IMR-90 (cell line): ENCODE measurements at regions not wholly inside any gene's neighbourhood (a gene's known extent, or its start where the extent isn't known, plus 50 kb on each side); places are given as distances from the start of the nearest gene placed in this dataset.

Experiments used
- ATAC-seq: fragments of 200-7000 bp; cut with Tn5 transposase; 2 replicates; pipeline ENCODE4 v1.9.1; 2020; ENCODE audit warnings: low read depth, mild to moderate bottlenecking, moderate library complexity
- BruUV-seq: library from RNA; stranded (reverse); fragments of 400-500 nt; replicated peaks from 2 replicates; lab custom pipeline; 2021; lab: Mats Ljungman, UMichigan
- CTCF ChIA-PET: fragments of 300-600 bp; formaldehyde crosslinking; extraction: SDS; loops from one replicate; lab custom pipeline; 2021; ENCODE audit warnings: antibody characterized with exemption; lab: Yijun Ruan, JAX
- POLR2A ChIA-PET: fragments of 300-600 bp; sonication (Branson Sonifier 250); formaldehyde crosslinking; loops from one replicate; lab custom pipeline; 2022; ENCODE audit warnings: antibody characterized with exemption; ENCODE audit not compliant: unreplicated experiment; lab: Charles Lee
- DNase-seq: peaks from one replicate; pipeline ENCODE4 v3.0.0; 2013
- H2AFZ ChIP-seq: replicated peaks from 2 replicates; pipeline ENCODE3; 2013; ENCODE audit warnings: low read length, mild to moderate bottlenecking; ENCODE audit not compliant: poor library complexity
- H2AK5ac ChIP-seq: 2 replicates; pipeline ENCODE4 v1.6.1; 2013; ENCODE audit warnings: low read depth, low read length, inconsistent platforms
- H2AK9ac ChIP-seq: replicated peaks from 2 replicates; pipeline ENCODE3; 2013; ENCODE audit warnings: mild to moderate bottlenecking, low read depth, low read length, moderate library complexity; ENCODE audit not compliant: poor library complexity
- H2BK120ac ChIP-seq: 2 replicates; pipeline ENCODE4 v1.6.1; 2013; ENCODE audit warnings: low read depth, low read length, inconsistent platforms
- H2BK15ac ChIP-seq: 3 replicates; pipeline ENCODE4 v1.6.1; 2013; ENCODE audit warnings: low read depth, low read length, inconsistent platforms
- H2BK20ac ChIP-seq: 2 replicates; pipeline ENCODE4 v1.6.1; 2013; ENCODE audit warnings: low read depth, mild to moderate bottlenecking, inconsistent platforms, low read length, moderate library complexity
- H2BK5ac ChIP-seq: 2 replicates; pipeline ENCODE4 v1.6.1; 2013; ENCODE audit warnings: mild to moderate bottlenecking, low read depth, low read length, inconsistent platforms; ENCODE audit not compliant: poor library complexity, severe bottlenecking
- H3K14ac ChIP-seq: replicated peaks from 2 replicates; pipeline ENCODE4 v1.6.1; 2013; ENCODE audit warnings: low read depth, low read length, inconsistent platforms
- H3K18ac ChIP-seq: 2 replicates; pipeline ENCODE4 v1.6.1; 2013; ENCODE audit warnings: low read depth, low read length, control low read depth
- H3K23ac ChIP-seq: 2 replicates; pipeline ENCODE4 v1.6.1; 2013; ENCODE audit warnings: low read depth, low read length, inconsistent platforms
- H3K27ac ChIP-seq: 2 replicates; pipeline ENCODE4 v1.5.1; 2013; ENCODE audit warnings: mild to moderate bottlenecking, control low read depth, low read length; ENCODE audit not compliant: insufficient read depth
- H3K27me3 ChIP-seq: 2 replicates; pipeline ENCODE4 v1.6.1; 2013; ENCODE audit warnings: low read length; ENCODE audit not compliant: control insufficient read depth, insufficient read depth
- H3K36me3 ChIP-seq: 2 replicates; pipeline ENCODE4 v1.6.1; 2013; ENCODE audit warnings: low read length, mixed read lengths; ENCODE audit not compliant: control insufficient read depth, insufficient read depth
- H3K4ac ChIP-seq: 2 replicates; pipeline ENCODE4 v1.6.1; 2013; ENCODE audit warnings: low read depth, low read length, inconsistent platforms
- H3K4me1 ChIP-seq: 2 replicates; pipeline ENCODE4 v1.6.1; 2013; ENCODE audit warnings: low read length, mixed read lengths; ENCODE audit not compliant: control insufficient read depth, insufficient read depth
- H3K4me2 ChIP-seq: 2 replicates; pipeline ENCODE4 v1.6.1; 2013; ENCODE audit warnings: low read depth, mild to moderate bottlenecking, control low read depth, low read length, moderate library complexity
- H3K4me3 ChIP-seq: 2 replicates; pipeline ENCODE4 v1.5.1; 2013; ENCODE audit warnings: low read depth, mild to moderate bottlenecking, control low read depth, low read length, moderate library complexity; ENCODE audit not compliant: insufficient read depth
- H3K56ac ChIP-seq: 2 replicates; pipeline ENCODE4 v1.6.1; 2013; ENCODE audit warnings: low read length, inconsistent platforms; ENCODE audit not compliant: insufficient read depth; ENCODE audit errors: extremely low read depth
- H3K79me1 ChIP-seq, 2 experiments: 2 replicates each; pipeline ENCODE4 v1.6.1; 2013; ENCODE audit warnings: low read length in 2 of 2, inconsistent platforms in 1 of 2, low read depth in 1 of 2
- H3K9ac ChIP-seq: 2 replicates; pipeline ENCODE4 v1.6.1; 2013; ENCODE audit warnings: low read depth, low read length, control low read depth
- H3K9me1 ChIP-seq: 2 replicates; pipeline ENCODE4 v1.6.1; 2013; ENCODE audit warnings: low read length, inconsistent platforms; ENCODE audit not compliant: insufficient read depth
- H3K9me3 ChIP-seq: 2 replicates; pipeline ENCODE4 v1.6.1; 2013; ENCODE audit warnings: low read length; ENCODE audit not compliant: control insufficient read depth, insufficient read depth
- H4K20me1 ChIP-seq: 2 replicates; pipeline ENCODE4 v1.6.1; 2013; ENCODE audit warnings: low read length, inconsistent platforms; ENCODE audit not compliant: insufficient read depth
- H4K5ac ChIP-seq: 2 replicates; pipeline ENCODE4 v1.6.1; 2013; ENCODE audit warnings: mild to moderate bottlenecking, low read depth, low read length, control low read depth
- H4K8ac ChIP-seq, 2 experiments: 2 replicates each; pipeline ENCODE4 v1.6.1; 2013; ENCODE audit warnings: low read depth in 2 of 2, low read length in 2 of 2, control low read depth in 1 of 2, inconsistent platforms in 1 of 2
- H4K91ac ChIP-seq: 2 replicates; pipeline ENCODE4 v1.6.1; 2013; ENCODE audit warnings: low read depth, low read length, inconsistent platforms; ENCODE audit not compliant: insufficient read depth
- CHD1 ChIP-seq: IDR thresholded peaks from 2 replicates; pipeline ENCODE4 v1.6.1; 2012; ENCODE audit warnings: low read depth, low read length, improper control_type of control experiment
- FOS ChIP-seq: fragments of 150-350 bp; IDR thresholded peaks from 2 replicates; pipeline ENCODE4 v1.6.1; 2016; ENCODE audit warnings: low read depth, low read length
- MAFK ChIP-seq: IDR thresholded peaks from 2 replicates; pipeline ENCODE4 v1.6.1; 2012; ENCODE audit warnings: low read depth, low read length, improper control_type of control experiment
- MAZ ChIP-seq: IDR thresholded peaks from 2 replicates; pipeline ENCODE4 v1.6.1; 2012; ENCODE audit warnings: low read depth, mild to moderate bottlenecking, low read length, improper control_type of control experiment, moderate library complexity, borderline replicate concordance
- MXI1 ChIP-seq: IDR thresholded peaks from 2 replicates; pipeline ENCODE4 v1.6.1; 2012; ENCODE audit warnings: low read depth, mild to moderate bottlenecking, low read length, moderate library complexity, borderline replicate concordance
- POLR2A ChIP-seq: IDR thresholded peaks from 2 replicates; pipeline ENCODE4 v1.6.1; 2012; ENCODE audit warnings: mild to moderate bottlenecking, low read depth, low read length
- RAD21 ChIP-seq: IDR thresholded peaks from 2 replicates; pipeline ENCODE4 v1.6.1; 2012; ENCODE audit warnings: low read length, improper control_type of control experiment
- RCOR1 ChIP-seq: IDR thresholded peaks from 2 replicates; pipeline ENCODE4 v1.6.1; 2012; ENCODE audit warnings: mild to moderate bottlenecking, low read length, improper control_type of control experiment; ENCODE audit not compliant: insufficient replicate concordance
- RFX5 ChIP-seq: IDR thresholded peaks from 2 replicates; pipeline ENCODE4 v1.8.0; 2012; ENCODE audit warnings: low read depth, mild to moderate bottlenecking, low read length, moderate library complexity
- USF2 ChIP-seq: fragments of 150-350 bp; IDR thresholded peaks from 2 replicates; pipeline ENCODE4 v1.6.1; 2017; ENCODE audit warnings: mild to moderate bottlenecking, antibody characterized with exemption, low read length, low read depth
- WGBS, 2 experiments: methylation state at CpG; one replicate each; pipeline versions ENCODE4 v1.1.5 to v1.1.7; 2013; ENCODE audit warnings: missing lambda C conversion rate in 2 of 2; ENCODE audit not compliant: insufficient read length in 1 of 2; ENCODE audit errors: extremely low coverage in 2 of 2; 5-methylcytosine and 5-hydroxymethylcytosine counted together
- dilution Hi-C: fragments of 300-500 bp; cut with HindIII; formaldehyde crosslinking; loops from one replicate; pipeline ENCODE4 v1.14.3; 2018; ENCODE audit warnings: low sequenced_read_pairs; ENCODE audit not compliant: unreplicated experiment
- in situ Hi-C: fragments of 300-500 bp; cut with MboI; formaldehyde crosslinking; loops from 3 replicates; pipeline ENCODE4 v1.14.3; 2019; ENCODE audit warnings: low sequenced_read_pairs, inconsistent platforms, mixed read lengths
- intact Hi-C: fragments of 100-400 bp; cut with micrococcal nuclease; formaldehyde crosslinking; loops from 2 replicates; pipeline ENCODE4 v1.10.0; 2022

GRCh38 chr6:115735610-115736009 lies 325.1 kb downstream of the FRK start:
- Histone ChIP-seq H3K27me3 (no peaks in the 10 kb centered on the region), H3K4me3 (no peak overlapping the region), H3K79me1 (no peaks in the 10 kb centered on the region), H3K4me1 (no peaks in the 10 kb centered on the region), H2BK5ac (no peak overlapping the region), H3K14ac (no peak overlapping the region), H3K9ac (no peak overlapping the region), H4K20me1 (no peaks in the 10 kb centered on the region), H3K27ac (no peak overlapping the region), H3K4ac (no peak overlapping the region), H2BK20ac (no peak overlapping the region), H2AFZ (no peak overlapping the region), H2BK15ac (no peak overlapping the region), H4K8ac (no peak overlapping the region), H3K18ac (no peak overlapping the region), H3K36me3 (no peaks in the 10 kb centered on the region), H3K56ac (no peak overlapping the region), H2AK9ac (no peak overlapping the region), H2BK120ac (no peak overlapping the region), H3K9me1 (no peaks in the 10 kb centered on the region), H3K9me3 (peaks cover 7% of the 10 kb centered on the region), H4K91ac (no peak overlapping the region), H2AK5ac (no peak overlapping the region), H3K4me2 (no peak overlapping the region), H4K5ac (no peak overlapping the region), H3K23ac (no peak overlapping the region)
- no peak for DNase-seq
- no peak for ATAC-seq
- ChIA-PET CTCF (interaction anchor here (0.6 kb wide), 1 partner anchor 72 kb away, joined by 3 read pairs; no protein-coding TSS in a partner anchor), POLR2A (no interaction called here)
- no peak for TF ChIP-seq MXI1
- TF ChIP-seq MAZ = no peak
- TF ChIP-seq RFX5 = no peak
- no peak for TF ChIP-seq POLR2A
- no peak for TF ChIP-seq RAD21
- TF ChIP-seq CHD1 = no peak
- no peak for TF ChIP-seq USF2
- TF ChIP-seq RCOR1 = no peak
- no peak for TF ChIP-seq FOS
- TF ChIP-seq MAFK = no peak
- intact Hi-C loops (no loop called here), in situ Hi-C loops (no loop called here), dilution Hi-C loops (no loop called here)
- no CpG with 5 or more reads among the region's 5 CpGs for WGBS, 2 experiments
- BruUV-seq = no TSS peak
